DND-41 (cell line): ENCODE measurements at regions not wholly inside any gene's neighbourhood (a gene's known extent, or its start where the extent isn't known, plus 50 kb on each side); places are given as distances from the start of the nearest gene placed in this dataset.

Experiments used
- ATAC-seq: fragments of 200-7000 bp; cut with Tn5 transposase; 3 replicates; pipeline ENCODE4 v1.9.1; 2021; ENCODE audit warnings: low read depth; ENCODE audit not compliant: insufficient read depth
- DNase-seq: peaks from one replicate; pipeline ENCODE4 v3.0.0-alpha.2; 2020
- H2AFZ ChIP-seq: 2 replicates; pipeline ENCODE4 v1.6.0; 2012; ENCODE audit warnings: low read depth, low read length
- H3K27ac ChIP-seq: 2 replicates; pipeline ENCODE4 v1.5.1; 2012; ENCODE audit warnings: low read length, inconsistent platforms
- H3K27me3 ChIP-seq: fragments of 200-600 bp; sonication (generic); 2 replicates; pipeline ENCODE4 v1.6.0; 2012; ENCODE audit warnings: low read length, mild to moderate bottlenecking, inconsistent platforms; ENCODE audit not compliant: insufficient read depth, poor library complexity
- H3K36me3 ChIP-seq: 2 replicates; pipeline ENCODE4 v1.5.1; 2012; ENCODE audit warnings: low read length, inconsistent platforms; ENCODE audit not compliant: insufficient read depth
- H3K4me1 ChIP-seq: 2 replicates; pipeline ENCODE4 v1.5.1; 2012; ENCODE audit warnings: mild to moderate bottlenecking, low read length; ENCODE audit not compliant: insufficient read depth
- H3K4me2 ChIP-seq: 2 replicates; pipeline ENCODE4 v1.6.0; 2012; ENCODE audit warnings: mild to moderate bottlenecking, moderate library complexity, low read length, inconsistent platforms; ENCODE audit not compliant: insufficient read depth
- H3K4me3 ChIP-seq, 2 experiments: fragments of 200-600 bp in 1 of 2; shearing (Covaris generic) in 1 of 2; 2 replicates each; pipeline ENCODE4 v1.5.1; 2012 to 2016; ENCODE audit warnings: inconsistent platforms in 2 of 2, low read length in 2 of 2, mild to moderate bottlenecking in 2 of 2, low read depth in 1 of 2, moderate library complexity in 1 of 2
- H3K79me2 ChIP-seq: 2 replicates; pipeline ENCODE4 v1.6.0; 2012; ENCODE audit warnings: low read length, inconsistent platforms; ENCODE audit not compliant: insufficient read depth
- H3K9ac ChIP-seq: 2 replicates; pipeline ENCODE4 v1.6.0; 2012; ENCODE audit warnings: low read depth, mild to moderate bottlenecking, inconsistent platforms, low read length, moderate library complexity
- H3K9me3 ChIP-seq: 2 replicates; pipeline ENCODE4 v1.5.1; 2012; ENCODE audit warnings: low read length, moderate library complexity, mild to moderate bottlenecking, inconsistent platforms; ENCODE audit not compliant: insufficient read depth, severe bottlenecking
- H4K20me1 ChIP-seq: 2 replicates; pipeline ENCODE4 v1.6.0; 2012; ENCODE audit warnings: low read length; ENCODE audit not compliant: insufficient read depth
- CTCF ChIP-seq: IDR thresholded peaks from 2 replicates; pipeline ENCODE4 v1.5.1; 2012; ENCODE audit warnings: borderline replicate concordance, low read length, moderate library complexity, mild to moderate bottlenecking; ENCODE audit not compliant: poor library complexity, severe bottlenecking; ENCODE audit errors: extremely low read depth
- EZH2 ChIP-seq: IDR thresholded peaks from 3 replicates; pipeline ENCODE4 v1.6.1; 2012; ENCODE audit warnings: borderline replicate concordance, low read depth, mild to moderate bottlenecking, moderate library complexity, low read length, inconsistent platforms; ENCODE audit not compliant: severe bottlenecking

GRCh38 chr7:156423876-156424275, 216.7 kb upstream of the RNF32 start:
- DNase-seq, result no peak
- no peaks in the 10 kb centered on the region for H4K20me1 ChIP-seq
- H3K4me2 ChIP-seq, result no peak overlapping the region
- ATAC-seq, result no peak
- no peak overlapping the region for H3K9ac ChIP-seq
- H2AFZ ChIP-seq, result no peak overlapping the region
- H3K9me3 ChIP-seq, result no peaks in the 10 kb centered on the region
- no peaks in the 10 kb centered on the region for H3K79me2 ChIP-seq
- H3K4me1 ChIP-seq, result no peaks in the 10 kb centered on the region
- TF ChIP-seq EZH2 (no peak), CTCF (no peak)
- H3K27me3 ChIP-seq, result peaks cover 4% of the 10 kb centered on the region
- H3K36me3 ChIP-seq, result no peaks in the 10 kb centered on the region
- H3K27ac ChIP-seq, result no peak overlapping the region
- no peak overlapping the region for H3K4me3 ChIP-seq

DNA sequence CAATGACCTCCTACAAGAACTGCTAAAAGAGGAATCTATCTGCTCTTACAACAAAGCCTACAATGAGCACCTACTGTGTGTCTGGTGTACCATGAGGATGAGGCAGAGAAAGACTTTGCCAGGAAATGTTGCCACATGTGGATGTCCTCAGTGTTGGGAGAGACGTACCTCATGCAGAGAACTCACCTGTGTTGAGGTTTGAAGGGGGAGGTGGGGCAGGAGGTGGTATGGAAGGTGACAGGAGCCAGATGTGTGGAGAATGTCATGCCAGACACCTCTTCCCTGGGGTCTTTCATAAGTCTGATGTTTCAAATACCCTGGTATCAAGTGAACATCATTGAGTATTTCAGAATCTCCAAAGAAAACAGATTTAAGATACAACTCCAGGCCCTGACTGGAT, 220.1 kb upstream of the RNF32 start:
- Histone ChIP-seq H3K27ac (no peak overlapping the region), H3K36me3 (no peaks in the 10 kb centered on the region), H3K9me3 (no peaks in the 10 kb centered on the region), H4K20me1 (no peaks in the 10 kb centered on the region), H3K79me2 (no peaks in the 10 kb centered on the region), H3K4me2 (no peak overlapping the region), H3K27me3 (peaks cover 4% of the 10 kb centered on the region), H3K9ac (no peak overlapping the region), H2AFZ (no peak overlapping the region), H3K4me3 (no peak overlapping the region), H3K4me1 (no peaks in the 10 kb centered on the region)
- no peak for DNase-seq
- no peak for ATAC-seq
- no peak for TF ChIP-seq CTCF
- no peak for TF ChIP-seq EZH2

DNA sequence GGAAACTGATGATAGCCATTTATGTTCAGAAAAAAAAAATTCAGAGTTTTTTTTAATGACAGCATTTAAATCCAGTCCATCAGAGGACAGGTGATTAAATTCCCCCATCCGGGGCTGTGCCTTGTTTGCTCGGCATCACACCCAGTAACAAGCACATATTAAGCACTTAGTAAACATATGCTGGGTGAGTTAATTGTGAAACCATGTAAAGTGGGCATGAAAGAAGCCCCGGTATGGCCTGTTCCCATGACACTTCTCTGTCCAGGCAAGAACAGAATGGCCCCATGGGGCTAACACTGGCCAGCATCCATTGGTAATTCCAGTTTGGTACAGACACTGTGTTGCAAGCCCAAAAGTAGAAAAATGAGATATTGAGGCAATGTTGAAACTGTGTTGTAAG, 220.8 kb upstream of the RNF32 start:
- ATAC-seq, result no peak

More for the DNA sequence above, 220.8 kb upstream of the RNF32 start:
- Histone ChIP-seq H3K4me2 (no peak overlapping the region), H3K9me3 (no peaks in the 10 kb centered on the region), H2AFZ (no peak overlapping the region), H3K27me3 (peaks cover 4% of the 10 kb centered on the region), H3K36me3 (no peaks in the 10 kb centered on the region), H3K4me1 (no peaks in the 10 kb centered on the region), H3K4me3 (no peak overlapping the region), H4K20me1 (no peaks in the 10 kb centered on the region), H3K9ac (no peak overlapping the region), H3K79me2 (no peaks in the 10 kb centered on the region), H3K27ac (no peak overlapping the region)
- no peak for DNase-seq
- TF ChIP-seq EZH2 (no peak), CTCF (no peak)
